GM12875 (cell line): ENCODE measurements at regions not wholly inside any gene's neighbourhood (a gene's known extent, or its start where the extent isn't known, plus 50 kb on each side); places are given as distances from the start of the nearest gene placed in this dataset.

ENCODE experiments used
- H3K4me3 ChIP-seq: one replicate; pipeline ENCODE4 v1.5.1; 2011; ENCODE audit warnings: low read depth, low read length, control low read depth
- TF ChIP-seq, protein P1 (sequence below): IDR thresholded peaks from 2 replicates; pipeline ENCODE4 v1.5.1; 2011; ENCODE audit warnings: low read depth, mild to moderate bottlenecking, control low read depth, inconsistent platforms, low read length, moderate library complexity, borderline replicate concordance; ENCODE audit not compliant: insufficient read depth

DNA sequence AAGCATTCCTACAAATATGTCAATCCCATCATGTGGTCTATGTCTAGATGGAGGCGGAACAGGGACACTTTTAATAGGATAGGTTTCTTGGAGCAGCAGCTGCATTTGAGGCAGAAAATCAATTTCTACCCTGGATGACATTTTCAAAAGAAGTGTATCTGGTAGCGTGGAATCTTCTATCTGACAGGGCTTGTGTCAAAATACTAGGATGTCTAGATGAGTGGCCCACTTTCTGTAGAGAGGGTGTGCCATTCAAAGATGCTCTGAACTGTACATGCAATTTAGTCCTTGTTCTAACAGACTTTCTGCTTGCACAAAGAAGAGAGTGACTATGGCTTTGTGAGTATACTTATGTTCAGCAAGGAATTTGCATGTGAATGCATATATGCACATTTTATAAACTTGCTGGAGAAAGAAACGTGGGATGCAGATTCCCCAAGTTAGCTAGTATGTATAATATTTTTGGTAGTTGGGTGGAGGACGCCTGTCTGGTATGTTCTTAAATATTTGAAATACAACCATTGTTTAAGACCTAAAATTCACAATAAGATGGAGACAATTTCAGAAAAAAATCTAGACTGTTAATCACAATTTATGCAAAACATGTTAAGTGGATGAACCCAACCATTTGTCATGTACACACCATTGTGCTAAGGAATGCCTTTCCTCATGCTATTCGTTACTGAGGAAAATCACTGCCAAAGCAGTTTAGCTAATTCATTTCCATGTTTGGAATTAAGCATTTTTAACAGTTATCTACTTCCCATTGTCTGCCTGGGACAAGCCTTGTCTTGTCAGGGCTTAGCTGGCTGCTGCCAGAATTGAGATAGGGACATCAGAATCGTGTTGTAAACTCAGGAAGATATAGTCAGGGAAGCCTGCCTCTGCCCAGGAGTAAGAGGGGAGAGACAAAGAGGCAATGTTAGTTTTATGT lies 129.1 kb upstream of the MEF2C start:
- TF ChIP-seq, protein P1, sequence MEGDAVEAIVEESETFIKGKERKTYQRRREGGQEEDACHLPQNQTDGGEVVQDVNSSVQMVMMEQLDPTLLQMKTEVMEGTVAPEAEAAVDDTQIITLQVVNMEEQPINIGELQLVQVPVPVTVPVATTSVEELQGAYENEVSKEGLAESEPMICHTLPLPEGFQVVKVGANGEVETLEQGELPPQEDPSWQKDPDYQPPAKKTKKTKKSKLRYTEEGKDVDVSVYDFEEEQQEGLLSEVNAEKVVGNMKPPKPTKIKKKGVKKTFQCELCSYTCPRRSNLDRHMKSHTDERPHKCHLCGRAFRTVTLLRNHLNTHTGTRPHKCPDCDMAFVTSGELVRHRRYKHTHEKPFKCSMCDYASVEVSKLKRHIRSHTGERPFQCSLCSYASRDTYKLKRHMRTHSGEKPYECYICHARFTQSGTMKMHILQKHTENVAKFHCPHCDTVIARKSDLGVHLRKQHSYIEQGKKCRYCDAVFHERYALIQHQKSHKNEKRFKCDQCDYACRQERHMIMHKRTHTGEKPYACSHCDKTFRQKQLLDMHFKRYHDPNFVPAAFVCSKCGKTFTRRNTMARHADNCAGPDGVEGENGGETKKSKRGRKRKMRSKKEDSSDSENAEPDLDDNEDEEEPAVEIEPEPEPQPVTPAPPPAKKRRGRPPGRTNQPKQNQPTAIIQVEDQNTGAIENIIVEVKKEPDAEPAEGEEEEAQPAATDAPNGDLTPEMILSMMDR: no peak

DNA sequence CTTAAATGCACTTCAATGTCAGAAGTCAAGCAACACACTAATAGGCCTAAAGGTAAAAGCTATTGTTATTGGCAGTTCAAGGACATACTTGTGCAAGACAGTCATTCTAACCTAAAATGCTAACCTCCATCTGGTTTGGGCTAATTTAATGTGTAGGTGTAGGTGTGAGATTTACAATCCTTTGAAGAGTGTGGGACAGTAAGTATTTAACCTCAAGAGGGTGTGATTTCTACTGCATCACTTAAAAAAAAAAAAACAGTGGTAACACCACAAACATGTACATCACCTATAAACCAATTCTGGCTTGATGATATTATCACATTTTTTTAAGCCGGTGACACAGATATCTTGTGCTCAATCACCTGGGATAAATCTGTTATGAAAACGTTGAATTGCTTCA lies 127.5 kb upstream of the MEF2C start:
- TF ChIP-seq, protein P1: no peak
- H3K4me3 ChIP-seq: no peak overlapping the region

More for the DNA sequence above, 129.1 kb upstream of the MEF2C start:
- no peak overlapping the region for H3K4me3 ChIP-seq

DNA sequence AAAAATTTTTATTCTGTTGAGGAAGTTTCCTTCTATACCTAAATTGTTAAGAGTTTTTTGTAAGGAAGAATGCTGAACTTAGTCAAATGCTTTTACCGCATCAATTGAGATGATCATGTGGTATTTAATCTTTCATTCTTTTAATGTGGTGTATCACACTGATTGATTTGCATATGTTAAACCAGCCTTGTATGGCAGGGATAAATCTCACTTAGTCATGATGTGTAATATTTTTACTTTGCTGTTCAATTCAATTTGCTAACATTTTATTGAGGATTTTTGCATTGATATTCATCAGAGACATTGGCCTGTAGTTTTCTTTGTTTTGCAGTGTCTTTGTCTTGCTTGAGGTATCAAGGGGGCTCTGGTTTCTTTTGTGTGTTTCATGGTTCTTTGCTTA lies 125.3 kb upstream of the MEF2C start:
- TF ChIP-seq, protein P1: no peak
- no peak overlapping the region for H3K4me3 ChIP-seq

DNA sequence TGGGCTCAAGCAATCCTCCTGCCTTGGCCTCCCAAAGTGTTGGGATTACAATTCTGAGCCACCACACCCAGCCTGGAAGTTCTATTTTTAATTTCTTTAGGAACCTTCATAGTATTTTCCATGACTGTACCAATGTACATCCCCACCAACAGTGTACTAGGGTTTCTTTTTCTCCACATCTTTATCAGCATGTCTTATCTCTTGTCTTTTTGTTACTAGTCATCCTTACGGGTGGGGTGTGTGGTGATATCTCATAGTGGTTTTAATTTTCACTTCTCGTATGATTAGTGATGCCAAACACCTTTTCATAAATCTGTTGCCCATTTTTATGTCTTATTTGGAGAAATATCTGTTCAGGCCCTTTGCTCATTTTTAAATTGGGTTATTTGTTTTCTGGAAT lies 123.0 kb upstream of the MEF2C start:
- H3K4me3 ChIP-seq: no peak overlapping the region
- TF ChIP-seq, protein P1: no peak

DNA sequence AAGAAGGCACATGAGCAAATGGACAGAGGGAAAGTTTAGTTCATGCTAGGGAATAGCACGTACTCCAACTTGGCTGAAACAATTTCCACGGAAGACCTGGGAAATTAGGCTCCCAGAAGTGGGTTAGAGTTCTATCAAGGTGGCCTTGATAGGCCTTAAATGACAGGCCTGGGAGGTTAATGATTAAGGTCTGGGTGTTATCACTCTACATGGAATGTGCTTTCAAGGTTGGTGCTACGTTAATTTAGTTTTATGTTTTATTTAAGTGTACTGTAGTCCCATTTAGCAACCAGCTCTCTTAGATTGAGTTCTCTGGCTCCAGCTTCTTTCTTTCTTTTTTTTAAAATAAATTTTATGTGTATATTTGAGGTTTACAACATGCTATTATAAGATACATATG lies 121.4 kb upstream of the MEF2C start:
- TF ChIP-seq, protein P1: no peak
- no peak overlapping the region for H3K4me3 ChIP-seq

DNA sequence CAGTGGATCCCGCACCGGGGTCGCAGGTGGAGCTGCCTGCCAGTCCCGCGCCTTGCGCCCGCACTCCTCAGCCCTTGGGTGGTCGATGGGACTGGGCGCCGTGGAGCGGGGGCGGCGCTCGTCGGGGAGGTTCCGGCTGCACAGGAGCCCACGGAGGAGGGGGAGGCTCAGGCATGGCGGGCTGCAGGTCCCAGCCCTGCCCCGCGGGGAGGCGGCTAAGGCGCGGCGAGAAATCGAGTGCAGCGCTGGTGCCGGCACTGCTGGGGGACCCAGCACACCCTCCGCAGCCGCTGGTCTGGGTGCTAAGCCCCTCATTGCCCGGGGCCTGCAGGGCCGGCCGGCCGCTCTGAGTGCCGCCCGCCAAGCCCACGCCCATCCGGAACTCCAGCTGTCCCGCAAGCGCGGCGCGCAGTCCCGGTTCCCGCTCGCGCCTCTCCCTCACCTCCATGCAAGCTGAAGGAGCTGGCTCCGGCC lies 120.6 kb upstream of the MEF2C start:
- H3K4me3 ChIP-seq: no peak overlapping the region
- TF ChIP-seq, protein P1: no peak

DNA sequence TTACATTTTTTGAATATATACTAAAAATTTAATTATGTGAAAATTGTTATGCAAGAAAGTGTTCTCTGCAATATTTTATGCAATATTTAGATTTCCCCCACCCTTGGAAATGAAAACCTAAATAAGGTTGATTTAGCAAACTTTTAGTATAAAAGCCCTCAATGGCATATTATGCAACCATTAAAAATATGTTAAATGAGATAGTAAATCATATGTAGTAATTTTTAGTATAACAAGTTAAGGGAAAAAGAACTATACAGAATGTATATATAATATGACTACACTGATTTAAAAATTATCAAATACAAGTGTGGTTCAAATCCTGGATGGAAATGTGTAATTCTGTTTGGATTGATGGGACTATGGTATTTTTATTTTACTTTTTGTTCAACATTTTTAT lies 116.9 kb upstream of the MEF2C start:
- TF ChIP-seq, protein P1: no peak
- no peak overlapping the region for H3K4me3 ChIP-seq
